Kidney epithelial cell (primary cell): ENCODE measurements at regions not wholly inside any gene's neighbourhood (a gene's known extent, or its start where the extent isn't known, plus 50 kb on each side); places are given as distances from the start of the nearest gene placed in this dataset.

Experiments
- DNase-seq: peaks from one replicate; pipeline ENCODE4 v3.0.0-alpha.2; 2010; ENCODE audit warnings: low read depth
- H3K27me3 ChIP-seq: 2 replicates; pipeline ENCODE4 v1.6.0; 2011; ENCODE audit warnings: low read length; ENCODE audit not compliant: control insufficient read depth, insufficient read depth
- H3K36me3 ChIP-seq: 2 replicates; pipeline ENCODE4 v1.5.1; 2011; ENCODE audit warnings: low read length; ENCODE audit not compliant: control insufficient read depth, insufficient read depth
- H3K4me3 ChIP-seq: 2 replicates; pipeline ENCODE4 v1.5.1; 2011; ENCODE audit warnings: low read depth, mild to moderate bottlenecking, control low read depth, low read length
- TF ChIP-seq, protein P1 (sequence below): IDR thresholded peaks from 2 replicates; pipeline ENCODE4 v1.5.1; 2011; ENCODE audit warnings: mild to moderate bottlenecking, moderate library complexity, low read length, control low read depth, inconsistent platforms; ENCODE audit not compliant: insufficient read depth, poor library complexity, severe bottlenecking

- Histone ChIP-seq H3K27me3 (no peaks in the 10 kb centered on the region), H3K36me3 (no peaks in the 10 kb centered on the region), H3K4me3 (no peak overlapping the region)
- no peak for DNase-seq
- TF ChIP-seq, protein P1, sequence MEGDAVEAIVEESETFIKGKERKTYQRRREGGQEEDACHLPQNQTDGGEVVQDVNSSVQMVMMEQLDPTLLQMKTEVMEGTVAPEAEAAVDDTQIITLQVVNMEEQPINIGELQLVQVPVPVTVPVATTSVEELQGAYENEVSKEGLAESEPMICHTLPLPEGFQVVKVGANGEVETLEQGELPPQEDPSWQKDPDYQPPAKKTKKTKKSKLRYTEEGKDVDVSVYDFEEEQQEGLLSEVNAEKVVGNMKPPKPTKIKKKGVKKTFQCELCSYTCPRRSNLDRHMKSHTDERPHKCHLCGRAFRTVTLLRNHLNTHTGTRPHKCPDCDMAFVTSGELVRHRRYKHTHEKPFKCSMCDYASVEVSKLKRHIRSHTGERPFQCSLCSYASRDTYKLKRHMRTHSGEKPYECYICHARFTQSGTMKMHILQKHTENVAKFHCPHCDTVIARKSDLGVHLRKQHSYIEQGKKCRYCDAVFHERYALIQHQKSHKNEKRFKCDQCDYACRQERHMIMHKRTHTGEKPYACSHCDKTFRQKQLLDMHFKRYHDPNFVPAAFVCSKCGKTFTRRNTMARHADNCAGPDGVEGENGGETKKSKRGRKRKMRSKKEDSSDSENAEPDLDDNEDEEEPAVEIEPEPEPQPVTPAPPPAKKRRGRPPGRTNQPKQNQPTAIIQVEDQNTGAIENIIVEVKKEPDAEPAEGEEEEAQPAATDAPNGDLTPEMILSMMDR, result no peak
Observed at GRCh38 chr5:4017076-4017803, 421.6 kb downstream of the IRX1 start.

DNA sequence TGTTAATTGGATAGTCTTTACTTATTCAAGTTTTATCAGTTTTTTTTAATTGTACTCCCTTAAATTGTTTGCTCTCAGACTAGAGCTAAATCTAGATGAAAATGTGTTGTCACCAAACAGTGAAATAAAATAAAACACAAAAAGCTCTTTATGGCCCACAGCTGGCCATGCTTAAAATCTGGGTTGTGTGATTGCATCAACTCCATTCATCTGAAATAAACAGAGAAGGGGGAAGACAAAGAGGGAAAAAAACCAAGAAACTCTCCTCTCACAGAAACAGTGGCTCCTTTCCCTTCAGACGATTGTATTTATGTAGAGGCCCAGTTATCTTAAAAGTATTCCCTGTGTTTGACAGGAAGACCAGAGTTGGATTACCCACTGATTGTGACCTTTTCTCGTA lies 422.4 kb downstream of the IRX1 start:
- Histone ChIP-seq H3K27me3 (no peaks in the 10 kb centered on the region), H3K36me3 (no peaks in the 10 kb centered on the region), H3K4me3 (no peak overlapping the region)
- TF ChIP-seq, protein P1, result no peak
- DNase-seq, result no peak

GRCh38 chr5:4019009-4019769 lies 423.6 kb downstream of the IRX1 start:
- Histone ChIP-seq H3K4me3 (no peak overlapping the region), H3K36me3 (no peaks in the 10 kb centered on the region), H3K27me3 (no peaks in the 10 kb centered on the region)
- DNase-seq, result no peak
- TF ChIP-seq, protein P1, result no peak

GRCh38 chr5:4019841-4020240 lies 424.2 kb downstream of the IRX1 start:
- Histone ChIP-seq H3K36me3 (no peaks in the 10 kb centered on the region), H3K27me3 (no peaks in the 10 kb centered on the region), H3K4me3 (no peak overlapping the region)
- DNase-seq, result no peak
- TF ChIP-seq, protein P1, result no peak

GRCh38 chr5:4020400-4020799 lies 424.8 kb downstream of the IRX1 start:
- no peak overlapping the region for H3K4me3 ChIP-seq
- TF ChIP-seq, protein P1, result no peak
- DNase-seq, result no peak
- no peaks in the 10 kb centered on the region for H3K36me3 ChIP-seq
- H3K27me3 ChIP-seq, result no peaks in the 10 kb centered on the region
